ENCODE measurements at regions not wholly inside any gene's neighbourhood (a gene's known extent, or its start where the extent isn't known, plus 50 kb on each side); places are given as distances from the start of the nearest gene placed in this dataset.

DNA sequence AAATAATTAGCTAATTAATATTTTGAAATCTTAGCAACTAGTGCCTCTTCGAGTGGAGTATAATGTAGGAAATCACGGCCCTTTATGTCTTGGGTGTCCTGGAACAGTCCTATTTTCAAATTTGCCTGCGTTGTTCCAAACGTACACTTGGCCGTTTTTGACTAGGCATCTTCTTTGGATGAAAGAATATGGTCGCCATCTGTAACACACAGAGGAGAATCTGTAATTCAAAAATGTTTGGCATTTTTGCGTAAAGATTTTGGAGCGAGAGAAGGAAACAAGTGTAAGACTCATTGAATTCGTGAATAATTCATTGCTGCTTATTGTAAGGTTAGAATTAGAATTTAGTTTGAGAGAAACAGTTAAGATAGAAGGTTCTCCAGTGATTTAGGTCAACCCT lies 61.5 kb upstream of the CLCN4 start:
- TF ChIP-seq EZH2phosphoT487 (IDR thresholded peaks at IDR 0.05; ENCODE audit: unreplicated experiment) (no peak), POLR2AphosphoS5 (IDR thresholded peaks at IDR 0.05; ENCODE audit: low read depth) (no peak)
- TF ChIP-seq, protein P1, sequence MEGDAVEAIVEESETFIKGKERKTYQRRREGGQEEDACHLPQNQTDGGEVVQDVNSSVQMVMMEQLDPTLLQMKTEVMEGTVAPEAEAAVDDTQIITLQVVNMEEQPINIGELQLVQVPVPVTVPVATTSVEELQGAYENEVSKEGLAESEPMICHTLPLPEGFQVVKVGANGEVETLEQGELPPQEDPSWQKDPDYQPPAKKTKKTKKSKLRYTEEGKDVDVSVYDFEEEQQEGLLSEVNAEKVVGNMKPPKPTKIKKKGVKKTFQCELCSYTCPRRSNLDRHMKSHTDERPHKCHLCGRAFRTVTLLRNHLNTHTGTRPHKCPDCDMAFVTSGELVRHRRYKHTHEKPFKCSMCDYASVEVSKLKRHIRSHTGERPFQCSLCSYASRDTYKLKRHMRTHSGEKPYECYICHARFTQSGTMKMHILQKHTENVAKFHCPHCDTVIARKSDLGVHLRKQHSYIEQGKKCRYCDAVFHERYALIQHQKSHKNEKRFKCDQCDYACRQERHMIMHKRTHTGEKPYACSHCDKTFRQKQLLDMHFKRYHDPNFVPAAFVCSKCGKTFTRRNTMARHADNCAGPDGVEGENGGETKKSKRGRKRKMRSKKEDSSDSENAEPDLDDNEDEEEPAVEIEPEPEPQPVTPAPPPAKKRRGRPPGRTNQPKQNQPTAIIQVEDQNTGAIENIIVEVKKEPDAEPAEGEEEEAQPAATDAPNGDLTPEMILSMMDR (conservative IDR thresholded peaks at IDR 0.05; ENCODE audit: low read depth in 2 of 2): no peak
- TF ChIP-seq, protein P2, sequence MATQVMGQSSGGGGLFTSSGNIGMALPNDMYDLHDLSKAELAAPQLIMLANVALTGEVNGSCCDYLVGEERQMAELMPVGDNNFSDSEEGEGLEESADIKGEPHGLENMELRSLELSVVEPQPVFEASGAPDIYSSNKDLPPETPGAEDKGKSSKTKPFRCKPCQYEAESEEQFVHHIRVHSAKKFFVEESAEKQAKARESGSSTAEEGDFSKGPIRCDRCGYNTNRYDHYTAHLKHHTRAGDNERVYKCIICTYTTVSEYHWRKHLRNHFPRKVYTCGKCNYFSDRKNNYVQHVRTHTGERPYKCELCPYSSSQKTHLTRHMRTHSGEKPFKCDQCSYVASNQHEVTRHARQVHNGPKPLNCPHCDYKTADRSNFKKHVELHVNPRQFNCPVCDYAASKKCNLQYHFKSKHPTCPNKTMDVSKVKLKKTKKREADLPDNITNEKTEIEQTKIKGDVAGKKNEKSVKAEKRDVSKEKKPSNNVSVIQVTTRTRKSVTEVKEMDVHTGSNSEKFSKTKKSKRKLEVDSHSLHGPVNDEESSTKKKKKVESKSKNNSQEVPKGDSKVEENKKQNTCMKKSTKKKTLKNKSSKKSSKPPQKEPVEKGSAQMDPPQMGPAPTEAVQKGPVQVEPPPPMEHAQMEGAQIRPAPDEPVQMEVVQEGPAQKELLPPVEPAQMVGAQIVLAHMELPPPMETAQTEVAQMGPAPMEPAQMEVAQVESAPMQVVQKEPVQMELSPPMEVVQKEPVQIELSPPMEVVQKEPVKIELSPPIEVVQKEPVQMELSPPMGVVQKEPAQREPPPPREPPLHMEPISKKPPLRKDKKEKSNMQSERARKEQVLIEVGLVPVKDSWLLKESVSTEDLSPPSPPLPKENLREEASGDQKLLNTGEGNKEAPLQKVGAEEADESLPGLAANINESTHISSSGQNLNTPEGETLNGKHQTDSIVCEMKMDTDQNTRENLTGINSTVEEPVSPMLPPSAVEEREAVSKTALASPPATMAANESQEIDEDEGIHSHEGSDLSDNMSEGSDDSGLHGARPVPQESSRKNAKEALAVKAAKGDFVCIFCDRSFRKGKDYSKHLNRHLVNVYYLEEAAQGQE (IDR thresholded peaks at IDR 0.05; ENCODE audit: unreplicated experiment): no peak

Measured in GM23338 (cell line).